ENCODE measurements at regions not wholly inside any gene's neighbourhood (a gene's known extent, or its start where the extent isn't known, plus 50 kb on each side); places are given as distances from the start of the nearest gene placed in this dataset.

GRCh38 chr16:48054881-48055601, 100.8 kb downstream of the ABCC12 start:
- H3K4me3 ChIP-seq (ENCODE audit: low read length), result peak overlapping the region; percentile 59
- H3K36me3 ChIP-seq (ENCODE audit: insufficient read depth, low read length), result no peaks in the 10 kb centered on the region
- H3K4me2 ChIP-seq (ENCODE audit: low read length), result peak overlapping the region; percentile 82
- H3K9ac ChIP-seq (ENCODE audit: low read depth, low read length), result no peak overlapping the region
- H3K4me1 ChIP-seq (ENCODE audit: control insufficient read depth, insufficient read depth, low read length), result no peaks in the 10 kb centered on the region
- no peaks in the 10 kb centered on the region for H3K9me3 ChIP-seq (replicated peaks; ENCODE audit: low read length)
- H3K27me3 ChIP-seq (ENCODE audit: control insufficient read depth, insufficient read depth, low read length), result no peaks in the 10 kb centered on the region

GRCh38 chr16:48053418-48053745, 102.4 kb downstream of the ABCC12 start:
- no peak overlapping the region for H3K4me3 ChIP-seq (ENCODE audit: low read length)
- H3K9ac ChIP-seq (ENCODE audit: low read depth, low read length), result no peak overlapping the region
- no peak overlapping the region for H3K4me2 ChIP-seq (ENCODE audit: low read length)
- no peaks in the 10 kb centered on the region for H3K36me3 ChIP-seq (ENCODE audit: insufficient read depth, low read length)
- H3K9me3 ChIP-seq (replicated peaks; ENCODE audit: low read length), result no peaks in the 10 kb centered on the region
- H3K27me3 ChIP-seq (ENCODE audit: control insufficient read depth, insufficient read depth, low read length), result peaks cover 7% of the 10 kb centered on the region
- H3K4me1 ChIP-seq (ENCODE audit: control insufficient read depth, insufficient read depth, low read length), result no peaks in the 10 kb centered on the region

- Histone ChIP-seq H3K4me1 (ENCODE audit: control insufficient read depth, insufficient read depth, low read length) (no peaks in the 10 kb centered on the region), H3K36me3 (ENCODE audit: insufficient read depth, low read length) (no peaks in the 10 kb centered on the region), H3K4me3 (ENCODE audit: low read length) (no peak overlapping the region), H3K27me3 (ENCODE audit: control insufficient read depth, insufficient read depth, low read length) (peaks cover 12% of the 10 kb centered on the region), H3K4me2 (ENCODE audit: low read length) (no peak overlapping the region), H3K9me3 (replicated peaks; ENCODE audit: low read length) (no peaks in the 10 kb centered on the region), H3K9ac (ENCODE audit: low read depth, low read length) (no peak overlapping the region)
Observed at GRCh38 chr16:48052731-48053417, 102.9 kb downstream of the ABCC12 start.

GRCh38 chr16:48050871-48051270, 104.9 kb downstream of the ABCC12 start:
- Histone ChIP-seq H3K4me3 (ENCODE audit: low read length) (no peak overlapping the region), H3K36me3 (ENCODE audit: insufficient read depth, low read length) (no peaks in the 10 kb centered on the region), H3K4me2 (ENCODE audit: low read length) (no peak overlapping the region), H3K4me1 (ENCODE audit: control insufficient read depth, insufficient read depth, low read length) (no peaks in the 10 kb centered on the region), H3K27me3 (ENCODE audit: control insufficient read depth, insufficient read depth, low read length) (peaks cover 22% of the 10 kb centered on the region), H3K9me3 (replicated peaks; ENCODE audit: low read length) (no peaks in the 10 kb centered on the region), H3K9ac (ENCODE audit: low read depth, low read length) (no peak overlapping the region)

DNA sequence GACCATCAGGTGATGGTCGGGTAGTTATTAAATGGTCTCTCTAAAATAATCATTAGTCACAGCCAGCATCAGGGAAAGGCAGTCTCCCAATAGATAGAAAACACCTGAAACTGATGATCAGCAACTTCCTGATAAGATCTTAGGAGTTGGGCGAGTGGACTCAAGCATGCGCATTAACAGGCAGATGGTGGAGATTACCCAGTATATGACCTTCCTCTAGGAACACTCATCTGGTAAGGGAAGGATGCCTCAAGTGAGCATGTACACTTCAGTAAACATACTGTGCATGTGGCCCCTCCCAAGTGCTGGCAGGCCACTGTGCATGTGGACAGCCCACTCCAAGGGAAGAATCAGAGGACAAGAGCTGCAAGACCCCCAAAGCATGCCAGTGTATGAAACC, 105.9 kb downstream of the ABCC12 start:
- no peak overlapping the region for H3K9ac ChIP-seq (ENCODE audit: low read depth, low read length)
- H3K4me2 ChIP-seq (ENCODE audit: low read length), result no peak overlapping the region
- H3K4me3 ChIP-seq (ENCODE audit: low read length), result no peak overlapping the region
- H3K27me3 ChIP-seq (ENCODE audit: control insufficient read depth, insufficient read depth, low read length), result peaks cover 27% of the 10 kb centered on the region
- H3K4me1 ChIP-seq (ENCODE audit: control insufficient read depth, insufficient read depth, low read length), result no peaks in the 10 kb centered on the region
- no peaks in the 10 kb centered on the region for H3K36me3 ChIP-seq (ENCODE audit: insufficient read depth, low read length)
- H3K9me3 ChIP-seq (replicated peaks; ENCODE audit: low read length), result no peaks in the 10 kb centered on the region

- Histone ChIP-seq H3K9me3 (replicated peaks; ENCODE audit: low read length) (no peaks in the 10 kb centered on the region), H3K9ac (ENCODE audit: low read depth, low read length) (no peak overlapping the region), H3K4me2 (ENCODE audit: low read length) (no peak overlapping the region), H3K4me1 (ENCODE audit: control insufficient read depth, insufficient read depth, low read length) (no peaks in the 10 kb centered on the region), H3K27me3 (ENCODE audit: control insufficient read depth, insufficient read depth, low read length) (peaks cover 27% of the 10 kb centered on the region), H3K4me3 (ENCODE audit: low read length) (no peak overlapping the region), H3K36me3 (ENCODE audit: insufficient read depth, low read length) (no peaks in the 10 kb centered on the region)
Observed at GRCh38 chr16:48047720-48048119, 108.1 kb downstream of the ABCC12 start.

DNA sequence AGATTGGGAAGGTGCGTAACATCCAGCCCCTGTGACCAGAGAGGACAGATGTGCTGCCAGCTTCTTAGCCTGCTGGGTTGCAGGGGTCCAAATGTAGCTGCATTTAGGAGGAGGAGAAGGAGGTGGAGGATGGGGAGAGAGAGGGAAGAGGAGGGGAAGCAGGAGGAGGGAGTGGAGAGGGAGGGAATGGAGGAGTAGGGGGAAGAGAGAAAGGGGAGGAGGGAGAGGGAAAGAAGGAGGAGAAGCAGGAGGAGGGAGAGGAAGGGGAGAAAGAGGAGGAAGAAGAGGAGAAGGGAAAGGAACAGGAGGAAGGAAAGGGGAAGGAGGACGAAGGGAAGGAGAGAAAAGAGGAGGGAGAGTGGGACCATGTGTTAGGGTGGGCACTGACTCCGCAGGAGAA, 108.6 kb downstream of the ABCC12 start:
- Histone ChIP-seq H3K4me1 (ENCODE audit: control insufficient read depth, insufficient read depth, low read length) (no peaks in the 10 kb centered on the region), H3K27me3 (ENCODE audit: control insufficient read depth, insufficient read depth, low read length) (peaks cover 29% of the 10 kb centered on the region), H3K4me3 (ENCODE audit: low read length) (no peak overlapping the region)

DNA sequence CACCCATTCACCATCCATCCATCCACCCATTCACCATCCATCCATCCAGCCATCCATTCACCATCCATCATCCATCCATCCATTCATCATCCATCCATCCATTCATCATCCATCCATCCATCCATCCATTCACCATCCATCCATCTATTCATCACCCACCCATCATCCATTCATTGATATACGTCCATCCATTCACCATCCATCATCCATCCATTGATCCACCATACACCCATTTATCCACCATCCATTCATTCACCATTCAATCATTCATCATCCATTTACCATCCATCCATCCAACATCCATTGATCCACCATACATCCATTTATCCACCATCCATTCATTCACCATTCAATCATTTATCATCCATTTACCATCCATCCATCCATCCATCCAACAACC, 111.7 kb downstream of the ABCC12 start:
- Histone ChIP-seq H3K36me3 (ENCODE audit: insufficient read depth, low read length) (no peaks in the 10 kb centered on the region), H3K9me3 (replicated peaks; ENCODE audit: low read length) (no peaks in the 10 kb centered on the region), H3K9ac (ENCODE audit: low read depth, low read length) (no peak overlapping the region), H3K27me3 (ENCODE audit: control insufficient read depth, insufficient read depth, low read length) (peaks cover 44% of the 10 kb centered on the region), H3K4me2 (ENCODE audit: low read length) (no peak overlapping the region), H3K4me1 (ENCODE audit: control insufficient read depth, insufficient read depth, low read length) (no peaks in the 10 kb centered on the region), H3K4me3 (ENCODE audit: low read length) (no peak overlapping the region)

More for the DNA sequence above, 108.6 kb downstream of the ABCC12 start:
- Histone ChIP-seq H3K4me2 (ENCODE audit: low read length) (no peak overlapping the region), H3K9me3 (replicated peaks; ENCODE audit: low read length) (no peaks in the 10 kb centered on the region), H3K9ac (ENCODE audit: low read depth, low read length) (no peak overlapping the region), H3K36me3 (ENCODE audit: insufficient read depth, low read length) (no peaks in the 10 kb centered on the region)

DNA sequence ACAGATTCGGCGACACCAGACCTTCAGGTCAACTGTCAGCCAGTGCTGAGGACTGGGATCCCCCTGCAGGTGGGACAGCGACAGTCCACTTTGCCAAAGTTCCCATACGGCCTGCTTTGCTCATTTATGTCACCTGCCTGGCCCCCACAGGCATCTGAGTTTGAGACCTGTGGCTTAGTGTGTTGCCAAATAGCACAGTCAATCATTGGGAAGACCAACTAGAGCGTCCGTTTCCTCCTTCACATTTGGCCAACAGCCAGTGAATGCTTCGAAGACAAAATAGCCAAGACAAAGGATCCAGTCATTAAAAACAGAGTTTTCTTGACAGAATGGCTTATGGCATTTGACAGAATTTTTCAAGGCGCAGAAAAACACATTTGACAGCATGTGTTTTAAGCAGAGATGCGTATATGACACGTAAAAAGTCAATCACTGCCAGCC, 113.8 kb downstream of the ABCC12 start:
- Histone ChIP-seq H3K9me3 (replicated peaks; ENCODE audit: low read length) (no peaks in the 10 kb centered on the region), H3K27me3 (ENCODE audit: control insufficient read depth, insufficient read depth, low read length) (peaks cover 33% of the 10 kb centered on the region), H3K9ac (ENCODE audit: low read depth, low read length) (no peak overlapping the region), H3K4me2 (ENCODE audit: low read length) (no peak overlapping the region), H3K36me3 (ENCODE audit: insufficient read depth, low read length) (no peaks in the 10 kb centered on the region), H3K4me3 (ENCODE audit: low read length) (no peak overlapping the region), H3K4me1 (ENCODE audit: control insufficient read depth, insufficient read depth, low read length) (no peaks in the 10 kb centered on the region)

DNA sequence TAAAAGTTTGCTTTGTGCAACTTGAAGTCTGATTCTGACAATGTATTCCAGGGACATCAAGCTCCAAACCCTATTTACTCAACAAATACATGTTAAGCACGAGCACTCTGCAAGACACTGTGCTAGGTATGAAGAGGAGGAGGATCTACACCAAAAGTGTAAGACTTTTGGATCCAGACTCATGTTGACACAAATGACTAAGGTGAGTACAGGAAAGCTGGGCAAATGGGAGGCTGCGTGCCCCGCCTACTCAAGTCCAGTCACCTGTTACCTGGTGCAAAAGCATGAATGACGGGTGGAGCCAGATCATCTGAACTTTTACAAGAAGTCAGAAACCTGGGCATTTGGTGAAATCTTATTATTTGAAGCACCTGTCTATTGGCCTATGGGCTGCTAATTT, 120.7 kb downstream of the ABCC12 start:
- Histone ChIP-seq H3K4me3 (ENCODE audit: low read length) (no peak overlapping the region), H3K4me2 (ENCODE audit: low read length) (no peak overlapping the region), H3K9ac (ENCODE audit: low read depth, low read length) (no peak overlapping the region), H3K4me1 (ENCODE audit: control insufficient read depth, insufficient read depth, low read length) (no peaks in the 10 kb centered on the region), H3K36me3 (ENCODE audit: insufficient read depth, low read length) (no peaks in the 10 kb centered on the region), H3K27me3 (ENCODE audit: control insufficient read depth, insufficient read depth, low read length) (peaks cover 19% of the 10 kb centered on the region), H3K9me3 (replicated peaks; ENCODE audit: low read length) (no peaks in the 10 kb centered on the region)

GRCh38 chr16:48030926-48031325, 124.9 kb downstream of the ABCC12 start:
- Histone ChIP-seq H3K4me2 (ENCODE audit: low read length) (no peak overlapping the region), H3K4me3 (ENCODE audit: low read length) (no peak overlapping the region), H3K4me1 (ENCODE audit: control insufficient read depth, insufficient read depth, low read length) (no peaks in the 10 kb centered on the region), H3K27me3 (ENCODE audit: control insufficient read depth, insufficient read depth, low read length) (peaks cover 1% of the 10 kb centered on the region), H3K36me3 (ENCODE audit: insufficient read depth, low read length) (no peaks in the 10 kb centered on the region), H3K9ac (ENCODE audit: low read depth, low read length) (no peak overlapping the region), H3K9me3 (replicated peaks; ENCODE audit: low read length) (no peaks in the 10 kb centered on the region)

DNA sequence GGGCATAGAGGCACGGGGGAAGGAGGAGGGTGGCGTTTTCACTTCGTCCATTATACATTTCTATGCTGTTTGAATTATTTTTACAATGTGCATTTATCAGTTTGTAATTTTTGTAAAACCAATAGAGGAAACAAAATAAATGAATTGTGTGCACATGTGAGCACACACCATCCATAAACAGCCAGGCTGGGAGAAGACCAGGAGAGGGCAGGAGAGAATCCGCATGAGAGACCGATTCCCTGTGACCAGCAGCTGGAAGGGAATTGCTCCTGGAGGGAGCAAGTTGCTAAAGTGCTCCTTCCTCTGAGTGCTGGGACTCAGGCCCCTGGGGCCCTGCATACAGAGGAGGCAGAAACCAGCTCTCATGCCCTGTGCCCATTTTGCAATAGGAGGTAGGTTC, 126.0 kb downstream of the ABCC12 start:
- Histone ChIP-seq H3K4me2 (ENCODE audit: low read length) (no peak overlapping the region), H3K4me3 (ENCODE audit: low read length) (no peak overlapping the region), H3K4me1 (ENCODE audit: control insufficient read depth, insufficient read depth, low read length) (no peaks in the 10 kb centered on the region), H3K9me3 (replicated peaks; ENCODE audit: low read length) (no peaks in the 10 kb centered on the region), H3K27me3 (ENCODE audit: control insufficient read depth, insufficient read depth, low read length) (peaks cover 6% of the 10 kb centered on the region), H3K36me3 (ENCODE audit: insufficient read depth, low read length) (no peaks in the 10 kb centered on the region), H3K9ac (ENCODE audit: low read depth, low read length) (no peak overlapping the region)

Data from skeletal muscle satellite cell (primary cell).